WTC11 (cell line): ENCODE measurements at regions not wholly inside any gene's neighbourhood (a gene's known extent, or its start where the extent isn't known, plus 50 kb on each side); places are given as distances from the start of the nearest gene placed in this dataset.

ENCODE experiments used
- ATAC-seq: fragments of 200-7000 bp; cut with Tn5 transposase; 2 replicates; pipeline ENCODE4 v1.10.0; 2021; ENCODE audit warnings: mild to moderate bottlenecking, moderate library complexity
- CTCF ChIA-PET: fragments of 300-600 bp; sonication (Branson Sonifier 250); formaldehyde crosslinking; loops from one replicate; lab custom pipeline; 2021; ENCODE audit warnings: antibody characterized with exemption; lab: Charles Lee
- POLR2A ChIA-PET: fragments of 350-600 bp; sonication (Branson Sonifier 250); formaldehyde crosslinking; loops from one replicate; lab custom pipeline; 2021; ENCODE audit warnings: antibody characterized with exemption; lab: Charles Lee
- DNase-seq: peaks from one replicate; pipeline ENCODE4 v3.0.0; 2021; ENCODE audit warnings: low spot score
- H3K27ac Mint-ChIP-seq: 2 replicates; pipeline ENCODE4 v1.8.0; 2021; ENCODE audit warnings: mixed read lengths
- H3K27me3 Mint-ChIP-seq: 2 replicates; pipeline ENCODE4 v1.8.0; 2021; ENCODE audit warnings: low read depth, mild to moderate bottlenecking, moderate library complexity, mixed read lengths
- H3K36me3 Mint-ChIP-seq: 2 replicates; pipeline ENCODE4 v1.8.0; 2021; ENCODE audit warnings: mixed read lengths
- H3K4me1 Mint-ChIP-seq: 2 replicates; pipeline ENCODE4 v1.8.0; 2022; ENCODE audit warnings: mixed read lengths
- H3K4me3 Mint-ChIP-seq: 2 replicates; pipeline ENCODE4 v1.8.0; 2021; ENCODE audit warnings: mild to moderate bottlenecking, moderate library complexity, mixed read lengths
- H3K9me3 Mint-ChIP-seq: 2 replicates; pipeline ENCODE4 v1.8.0; 2021; ENCODE audit warnings: mixed read lengths
- ATF1 ChIP-seq: sonication (generic); formaldehyde crosslinking; IDR thresholded peaks from 2 replicates; pipeline ENCODE4 v1.8.1; 2023; ENCODE audit warnings: mild to moderate bottlenecking, moderate library complexity, missing genetic modification reagents
- ESRRA ChIP-seq: sonication (generic); formaldehyde crosslinking; IDR thresholded peaks from 2 replicates; pipeline ENCODE4 v1.8.1; 2022; ENCODE audit warnings: mild to moderate bottlenecking, missing genetic modification reagents, borderline replicate concordance
- ETV6 ChIP-seq: sonication (generic); formaldehyde crosslinking; IDR thresholded peaks from 2 replicates; pipeline ENCODE4 v1.8.1; 2022; ENCODE audit warnings: mild to moderate bottlenecking, missing genetic modification reagents
- FOXK1 ChIP-seq: sonication (generic); formaldehyde crosslinking; IDR thresholded peaks from 2 replicates; pipeline ENCODE4 v1.8.0; 2022; ENCODE audit warnings: mild to moderate bottlenecking, moderate library complexity, missing genetic modification reagents
- FOXP1 ChIP-seq: sonication (generic); formaldehyde crosslinking; IDR thresholded peaks from 2 replicates; pipeline ENCODE4 v1.8.0; 2022; ENCODE audit warnings: missing genetic modification reagents, mild to moderate bottlenecking, moderate library complexity, borderline replicate concordance
- GRHL2 ChIP-seq: fragments of 250-450 bp; sonication (Bioruptor Pico); IDR thresholded peaks from 2 replicates; pipeline ENCODE4 v1.8.0; 2022; ENCODE audit warnings: mild to moderate bottlenecking, moderate library complexity; ENCODE audit not compliant: insufficient replicate concordance, severe bottlenecking
- GTF2I ChIP-seq: fragments of 250-450 bp; sonication (Bioruptor Pico); conservative IDR thresholded peaks from 2 replicates; pipeline ENCODE4 v1.4.0; 2021; ENCODE audit warnings: mild to moderate bottlenecking
- JAZF1 ChIP-seq: fragments of 250-450 bp; sonication (Bioruptor Pico); IDR thresholded peaks from 2 replicates; pipeline ENCODE4 v1.9.0; 2021; ENCODE audit warnings: moderate library complexity, mild to moderate bottlenecking, inconsistent platforms
- NFE2L1 ChIP-seq: sonication (generic); formaldehyde crosslinking; IDR thresholded peaks from 2 replicates; pipeline ENCODE4 v1.8.1; 2023; ENCODE audit warnings: missing genetic modification reagents
- NFYB ChIP-seq: sonication (generic); formaldehyde crosslinking; conservative IDR thresholded peaks from 2 replicates; pipeline ENCODE4 v1.8.0; 2022; ENCODE audit warnings: low read depth, missing genetic modification reagents
- OVOL2 ChIP-seq: fragments of 250-450 bp; sonication (Bioruptor Pico); IDR thresholded peaks from 2 replicates; pipeline ENCODE4 v1.9.0; 2021; ENCODE audit warnings: mild to moderate bottlenecking, borderline replicate concordance
- SMAD3 ChIP-seq: sonication (generic); formaldehyde crosslinking; IDR thresholded peaks from 2 replicates; pipeline ENCODE4 v1.8.0; 2022; ENCODE audit warnings: missing genetic modification reagents, mild to moderate bottlenecking, borderline replicate concordance
- SMAD4 ChIP-seq: sonication (generic); formaldehyde crosslinking; IDR thresholded peaks from 2 replicates; pipeline ENCODE4 v1.8.0; 2022; ENCODE audit warnings: mild to moderate bottlenecking, missing genetic modification reagents
- TEAD1 ChIP-seq: sonication (generic); formaldehyde crosslinking; IDR thresholded peaks from 2 replicates; pipeline ENCODE4 v1.8.0; 2022; ENCODE audit warnings: mild to moderate bottlenecking, missing genetic modification reagents
- ZNF263 ChIP-seq: sonication (generic); formaldehyde crosslinking; IDR thresholded peaks from 2 replicates; pipeline ENCODE4 v1.8.1; 2022; ENCODE audit warnings: low read depth, mild to moderate bottlenecking, moderate library complexity, missing genetic modification reagents
- ZNF317 ChIP-seq: sonication (generic); formaldehyde crosslinking; IDR thresholded peaks from 2 replicates; pipeline ENCODE4 v1.8.1; 2023; ENCODE audit warnings: low read depth, mild to moderate bottlenecking, moderate library complexity, missing genetic modification reagents, borderline replicate concordance
- ZNF396 ChIP-seq: fragments of 250-450 bp; sonication (Bioruptor Pico); IDR thresholded peaks from 2 replicates; pipeline ENCODE4 v1.8.0; 2021; ENCODE audit warnings: mild to moderate bottlenecking, moderate library complexity, borderline replicate concordance
- ZNF423 ChIP-seq: fragments of 250-450 bp; sonication (Bioruptor Pico); IDR thresholded peaks from 2 replicates; pipeline ENCODE4 v2.1.2; 2022; ENCODE audit warnings: mild to moderate bottlenecking, moderate library complexity
- TF ChIP-seq, protein P1 (sequence below): sonication (generic); formaldehyde crosslinking; IDR thresholded peaks from 2 replicates; pipeline ENCODE4 v1.8.1; 2023; ENCODE audit warnings: mild to moderate bottlenecking, moderate library complexity, missing genetic modification reagents
- TF ChIP-seq, protein P2 (sequence below): sonication (generic); formaldehyde crosslinking; IDR thresholded peaks from 2 replicates; pipeline ENCODE4 v1.8.0; 2023; ENCODE audit warnings: mild to moderate bottlenecking, missing genetic modification reagents
- TF ChIP-seq, protein P3 (sequence below): fragments of 250-450 bp; sonication (Bioruptor Pico); IDR thresholded peaks from 2 replicates; pipeline ENCODE4 v2.1.2; 2022; ENCODE audit warnings: mild to moderate bottlenecking, moderate library complexity

DNA sequence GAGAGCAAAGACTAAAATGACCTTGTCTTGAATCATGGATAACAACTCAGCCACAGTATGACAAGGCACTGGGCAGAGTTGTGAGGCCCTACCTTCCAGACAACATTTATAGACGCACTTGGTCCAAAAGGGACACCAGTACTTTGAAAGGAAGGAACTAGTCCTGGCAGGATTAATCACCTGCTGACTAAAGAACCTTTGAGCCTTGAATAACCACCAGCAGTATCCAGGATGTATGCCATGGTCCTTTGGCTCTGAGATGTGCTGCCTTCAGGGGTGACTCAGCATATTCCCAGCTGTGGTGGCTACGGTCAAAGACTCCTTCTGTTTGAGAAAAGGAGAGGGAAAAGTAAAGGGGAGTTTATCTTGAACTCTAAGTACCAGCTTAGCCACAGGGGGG, 118.1 kb upstream of the PRR32 start:
- H3K36me3 Mint-ChIP-seq, result no peaks in the 10 kb centered on the region
- H3K27ac Mint-ChIP-seq, result no peak overlapping the region
- H3K27me3 Mint-ChIP-seq, result no peaks in the 10 kb centered on the region
- ChIA-PET CTCF (no interaction called here), POLR2A (no interaction called here)
- H3K9me3 Mint-ChIP-seq, result no peaks in the 10 kb centered on the region
- ATAC-seq, result no peak
- TF ChIP-seq ETV6 (CRISPR knock-in tag), result no peak
- TF ChIP-seq TEAD1 (CRISPR knock-in tag), result no peak
- no peak for TF ChIP-seq ZNF396 (CRISPR knock-in tag)
- no peak for TF ChIP-seq NFE2L1 (CRISPR knock-in tag)
- TF ChIP-seq, protein P1, sequence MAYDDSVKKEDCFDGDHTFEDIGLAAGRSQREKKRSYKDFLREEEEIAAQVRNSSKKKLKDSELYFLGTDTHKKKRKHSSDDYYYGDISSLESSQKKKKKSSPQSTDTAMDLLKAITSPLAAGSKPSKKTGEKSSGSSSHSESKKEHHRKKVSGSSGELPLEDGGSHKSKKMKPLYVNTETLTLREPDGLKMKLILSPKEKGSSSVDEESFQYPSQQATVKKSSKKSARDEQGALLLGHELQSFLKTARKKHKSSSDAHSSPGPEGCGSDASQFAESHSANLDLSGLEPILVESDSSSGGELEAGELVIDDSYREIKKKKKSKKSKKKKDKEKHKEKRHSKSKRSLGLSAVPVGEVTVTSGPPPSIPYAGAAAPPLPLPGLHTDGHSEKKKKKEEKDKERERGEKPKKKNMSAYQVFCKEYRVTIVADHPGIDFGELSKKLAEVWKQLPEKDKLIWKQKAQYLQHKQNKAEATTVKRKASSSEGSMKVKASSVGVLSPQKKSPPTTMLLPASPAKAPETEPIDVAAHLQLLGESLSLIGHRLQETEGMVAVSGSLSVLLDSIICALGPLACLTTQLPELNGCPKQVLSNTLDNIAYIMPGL, result no peak
- TF ChIP-seq SMAD3 (CRISPR knock-in tag), result no peak
- TF ChIP-seq GRHL2 (CRISPR knock-in tag), result no peak
- TF ChIP-seq ZNF423 (CRISPR knock-in tag), result no peak
- TF ChIP-seq ESRRA (CRISPR knock-in tag), result no peak
- TF ChIP-seq SMAD4 (CRISPR knock-in tag), result no peak
- no peak for TF ChIP-seq FOXK1 (CRISPR knock-in tag)
- TF ChIP-seq, protein P2, sequence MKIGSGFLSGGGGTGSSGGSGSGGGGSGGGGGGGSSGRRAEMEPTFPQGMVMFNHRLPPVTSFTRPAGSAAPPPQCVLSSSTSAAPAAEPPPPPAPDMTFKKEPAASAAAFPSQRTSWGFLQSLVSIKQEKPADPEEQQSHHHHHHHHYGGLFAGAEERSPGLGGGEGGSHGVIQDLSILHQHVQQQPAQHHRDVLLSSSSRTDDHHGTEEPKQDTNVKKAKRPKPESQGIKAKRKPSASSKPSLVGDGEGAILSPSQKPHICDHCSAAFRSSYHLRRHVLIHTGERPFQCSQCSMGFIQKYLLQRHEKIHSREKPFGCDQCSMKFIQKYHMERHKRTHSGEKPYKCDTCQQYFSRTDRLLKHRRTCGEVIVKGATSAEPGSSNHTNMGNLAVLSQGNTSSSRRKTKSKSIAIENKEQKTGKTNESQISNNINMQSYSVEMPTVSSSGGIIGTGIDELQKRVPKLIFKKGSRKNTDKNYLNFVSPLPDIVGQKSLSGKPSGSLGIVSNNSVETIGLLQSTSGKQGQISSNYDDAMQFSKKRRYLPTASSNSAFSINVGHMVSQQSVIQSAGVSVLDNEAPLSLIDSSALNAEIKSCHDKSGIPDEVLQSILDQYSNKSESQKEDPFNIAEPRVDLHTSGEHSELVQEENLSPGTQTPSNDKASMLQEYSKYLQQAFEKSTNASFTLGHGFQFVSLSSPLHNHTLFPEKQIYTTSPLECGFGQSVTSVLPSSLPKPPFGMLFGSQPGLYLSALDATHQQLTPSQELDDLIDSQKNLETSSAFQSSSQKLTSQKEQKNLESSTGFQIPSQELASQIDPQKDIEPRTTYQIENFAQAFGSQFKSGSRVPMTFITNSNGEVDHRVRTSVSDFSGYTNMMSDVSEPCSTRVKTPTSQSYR, result no peak
- no peak for TF ChIP-seq GTF2I (CRISPR knock-in tag)
- TF ChIP-seq OVOL2 (CRISPR knock-in tag), result no peak
- TF ChIP-seq ZNF263, result no peak
- no peak for TF ChIP-seq FOXP1 (CRISPR knock-in tag)
- no peak for TF ChIP-seq NFYB (CRISPR knock-in tag)
- H3K4me3 Mint-ChIP-seq, result no peak overlapping the region
- no peak for DNase-seq
- no peaks in the 10 kb centered on the region for H3K4me1 Mint-ChIP-seq

DNA sequence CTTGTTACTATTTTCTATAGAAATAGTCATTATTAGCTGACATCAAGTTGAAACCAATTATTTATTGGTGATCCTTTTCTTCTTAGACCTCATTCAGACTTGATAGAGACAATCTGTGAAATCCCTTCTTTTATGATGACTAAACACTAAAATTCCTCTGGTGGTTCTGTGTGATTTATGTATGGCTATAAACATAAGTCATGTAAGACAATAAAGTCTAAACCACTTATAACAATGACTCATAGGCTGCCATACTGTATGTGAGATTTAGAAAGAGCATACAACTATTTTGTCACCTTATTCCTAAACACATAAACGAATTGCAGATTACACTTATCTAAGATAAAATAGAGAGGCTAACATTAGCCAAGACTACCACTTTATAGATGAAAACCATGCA, 101.1 kb upstream of the PRR32 start:
- TF ChIP-seq ATF1 (CRISPR knock-in tag), result no peak
- TF ChIP-seq ZNF317 (CRISPR knock-in tag), result no peak
- TF ChIP-seq TEAD1 (CRISPR knock-in tag), result no peak
- TF ChIP-seq JAZF1 (CRISPR knock-in tag), result no peak
- TF ChIP-seq, protein P3, sequence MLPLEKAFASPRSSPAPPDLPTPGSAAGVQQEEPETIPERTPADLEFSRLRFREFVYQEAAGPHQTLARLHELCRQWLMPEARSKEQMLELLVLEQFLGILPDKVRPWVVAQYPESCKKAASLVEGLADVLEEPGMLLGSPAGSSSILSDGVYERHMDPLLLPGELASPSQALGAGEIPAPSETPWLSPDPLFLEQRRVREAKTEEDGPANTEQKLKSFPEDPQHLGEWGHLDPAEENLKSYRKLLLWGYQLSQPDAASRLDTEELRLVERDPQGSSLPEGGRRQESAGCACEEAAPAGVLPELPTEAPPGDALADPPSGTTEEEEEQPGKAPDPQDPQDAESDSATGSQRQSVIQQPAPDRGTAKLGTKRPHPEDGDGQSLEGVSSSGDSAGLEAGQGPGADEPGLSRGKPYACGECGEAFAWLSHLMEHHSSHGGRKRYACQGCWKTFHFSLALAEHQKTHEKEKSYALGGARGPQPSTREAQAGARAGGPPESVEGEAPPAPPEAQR (CRISPR knock-in tag), result no peak
- DNase-seq (no peak), ATAC-seq (no peak)
- POLR2A ChIA-PET, result no interaction called here
- Mint-ChIP-seq H3K27me3 (no peaks in the 10 kb centered on the region), H3K36me3 (no peaks in the 10 kb centered on the region), H3K9me3 (0 out of 2 replicates have a peak, but pooled peaks cover 3% of the 10 kb centered on the region), H3K4me1 (peaks cover 4% of the 10 kb centered on the region; the same call in 1 of the 2 replicates), H3K4me3 (no peak overlapping the region), H3K27ac (no peak overlapping the region)
- CTCF ChIA-PET, result no interaction called here
